ENCODE measurements at regions not wholly inside any gene's neighbourhood (a gene's known extent, or its start where the extent isn't known, plus 50 kb on each side); places are given as distances from the start of the nearest gene placed in this dataset.

DNA sequence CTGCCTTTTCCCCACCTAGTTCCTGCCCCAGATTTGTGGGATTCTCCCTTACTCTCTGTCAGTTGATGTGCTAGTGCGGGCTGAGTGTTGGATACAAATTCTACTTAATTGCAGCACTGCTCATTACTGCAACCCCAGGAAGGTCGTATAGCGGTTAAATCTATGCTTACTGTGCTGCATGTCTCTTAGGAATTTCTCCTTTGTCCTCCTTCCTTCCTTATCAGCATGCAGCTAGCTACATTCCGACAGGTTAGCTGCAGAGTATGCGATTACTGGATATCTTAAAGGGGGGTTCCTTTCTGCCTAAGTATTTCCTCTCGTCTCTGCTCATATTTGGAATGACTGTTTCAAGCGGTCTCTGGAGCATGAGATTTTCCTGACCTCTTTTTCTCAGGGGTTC, 662.8 kb downstream of the TLL1 start (continued):
- TF ChIP-seq, protein P1, sequence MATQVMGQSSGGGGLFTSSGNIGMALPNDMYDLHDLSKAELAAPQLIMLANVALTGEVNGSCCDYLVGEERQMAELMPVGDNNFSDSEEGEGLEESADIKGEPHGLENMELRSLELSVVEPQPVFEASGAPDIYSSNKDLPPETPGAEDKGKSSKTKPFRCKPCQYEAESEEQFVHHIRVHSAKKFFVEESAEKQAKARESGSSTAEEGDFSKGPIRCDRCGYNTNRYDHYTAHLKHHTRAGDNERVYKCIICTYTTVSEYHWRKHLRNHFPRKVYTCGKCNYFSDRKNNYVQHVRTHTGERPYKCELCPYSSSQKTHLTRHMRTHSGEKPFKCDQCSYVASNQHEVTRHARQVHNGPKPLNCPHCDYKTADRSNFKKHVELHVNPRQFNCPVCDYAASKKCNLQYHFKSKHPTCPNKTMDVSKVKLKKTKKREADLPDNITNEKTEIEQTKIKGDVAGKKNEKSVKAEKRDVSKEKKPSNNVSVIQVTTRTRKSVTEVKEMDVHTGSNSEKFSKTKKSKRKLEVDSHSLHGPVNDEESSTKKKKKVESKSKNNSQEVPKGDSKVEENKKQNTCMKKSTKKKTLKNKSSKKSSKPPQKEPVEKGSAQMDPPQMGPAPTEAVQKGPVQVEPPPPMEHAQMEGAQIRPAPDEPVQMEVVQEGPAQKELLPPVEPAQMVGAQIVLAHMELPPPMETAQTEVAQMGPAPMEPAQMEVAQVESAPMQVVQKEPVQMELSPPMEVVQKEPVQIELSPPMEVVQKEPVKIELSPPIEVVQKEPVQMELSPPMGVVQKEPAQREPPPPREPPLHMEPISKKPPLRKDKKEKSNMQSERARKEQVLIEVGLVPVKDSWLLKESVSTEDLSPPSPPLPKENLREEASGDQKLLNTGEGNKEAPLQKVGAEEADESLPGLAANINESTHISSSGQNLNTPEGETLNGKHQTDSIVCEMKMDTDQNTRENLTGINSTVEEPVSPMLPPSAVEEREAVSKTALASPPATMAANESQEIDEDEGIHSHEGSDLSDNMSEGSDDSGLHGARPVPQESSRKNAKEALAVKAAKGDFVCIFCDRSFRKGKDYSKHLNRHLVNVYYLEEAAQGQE (IDR thresholded peaks at IDR 0.05; ENCODE audit: low read depth) = no peak
- no peak for TF ChIP-seq CEBPB (IDR thresholded peaks at IDR 0.05; ENCODE audit: low read depth)

DNA sequence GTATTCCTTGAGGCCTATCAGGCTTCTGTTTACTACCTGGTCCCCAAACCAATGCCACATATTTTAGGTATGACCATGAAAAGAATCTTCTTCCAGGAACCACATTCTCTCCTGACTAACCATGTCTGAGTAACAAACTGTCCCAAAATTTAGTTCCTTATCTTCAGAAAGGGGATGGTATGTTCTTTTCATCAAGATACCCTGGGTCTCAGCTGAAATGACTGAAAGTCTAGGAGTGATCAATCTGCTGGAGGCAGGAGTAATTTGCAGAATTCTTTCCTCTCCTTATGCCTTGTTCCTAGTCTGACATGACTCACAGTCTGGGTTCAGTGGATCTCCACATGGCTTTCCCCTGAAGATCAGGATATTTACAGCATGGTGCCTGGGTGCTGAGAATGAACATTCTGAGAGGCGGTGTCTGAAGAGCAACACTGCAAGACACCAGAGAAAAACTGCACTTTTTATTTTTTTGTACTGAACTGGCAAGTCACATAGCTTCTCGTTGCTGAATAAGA, 665.5 kb downstream of the TLL1 start:
- DNase-seq (ENCODE audit: low read depth, low spot score) (no peak), ATAC-seq (no peak)
- no peaks in the 10 kb centered on the region for H4K20me1 ChIP-seq (ENCODE audit: insufficient read depth)
- ChIA-PET RAD21 (ENCODE audit: low non-redundant PET in 1 of 2, low total read pairs in 2 of 2, uncharacterized antibody in 2 of 2, unreplicated experiment in 2 of 2) (no interaction called here), CTCF (no interaction called here), POLR2A (no interaction called here)
- no peak overlapping the region for H3K27ac ChIP-seq (ENCODE audit: low read depth, low read length)
- no peaks in the 10 kb centered on the region for H3K9me3 ChIP-seq (ENCODE audit: control insufficient read depth in 1 of 2, insufficient read depth in 1 of 2, low read depth in 1 of 2, low read length in 2 of 2)
- no TSS peak for BruUV-seq (replicated peaks)
- H3K36me3 ChIP-seq (ENCODE audit: control insufficient read depth in 1 of 2, insufficient read depth in 2 of 2, low read length in 2 of 2) = no peaks in the 10 kb centered on the region
- H2AFZ ChIP-seq (ENCODE audit: low read depth, low read length, poor library complexity, severe bottlenecking) = no peak overlapping the region
- H3K27me3 ChIP-seq (ENCODE audit: insufficient read depth, low read length) = no peaks in the 10 kb centered on the region
- H3K4me2 ChIP-seq (ENCODE audit: low read length) = no peak overlapping the region
- no peaks in the 10 kb centered on the region for H3K79me2 ChIP-seq (ENCODE audit: insufficient read depth, low read length)
- H3K4me3 ChIP-seq (replicated peaks in 1 of 2; ENCODE audit: low read depth in 1 of 2, low read length in 2 of 2) = no peak overlapping the region
- TF ChIP-seq EGR1 (IDR thresholded peaks at IDR 0.05; ENCODE audit: low read depth) (no peak), TCF7L2 (IDR thresholded peaks at IDR 0.05; ENCODE audit: borderline replicate concordance, extremely low read depth, insufficient read depth, insufficient read length) (no peak), SRF (IDR thresholded peaks at IDR 0.05; ENCODE audit: low read depth) (no peak), RAD21 (IDR thresholded peaks at IDR 0.05; ENCODE audit: low read depth) (no peak), ZNF274 (IDR thresholded peaks at IDR 0.05; ENCODE audit: low read depth, low read length) (no peak), SIN3A (IDR thresholded peaks at IDR 0.05; ENCODE audit: low read depth) (no peak), ELF1 (IDR thresholded peaks at IDR 0.05; ENCODE audit: borderline replicate concordance, low read depth) (no peak), CBX3 (IDR thresholded peaks at IDR 0.05; ENCODE audit: low read depth) (no peak), EZH2 (IDR thresholded peaks at IDR 0.05) (no peak), EZH2phosphoT487 (IDR thresholded peaks at IDR 0.05; ENCODE audit: borderline replicate concordance) (no peak), POLR2A (IDR thresholded peaks at IDR 0.05; ENCODE audit: borderline replicate concordance, extremely low read depth, insufficient read depth, insufficient read length) (no peak), JUND (IDR thresholded peaks at IDR 0.05) (no peak), FOSL1 (IDR thresholded peaks at IDR 0.05; ENCODE audit: low read depth) (no peak)
- TF ChIP-seq, protein P1 (IDR thresholded peaks at IDR 0.05; ENCODE audit: low read depth) = no peak
- TF ChIP-seq, protein P2, sequence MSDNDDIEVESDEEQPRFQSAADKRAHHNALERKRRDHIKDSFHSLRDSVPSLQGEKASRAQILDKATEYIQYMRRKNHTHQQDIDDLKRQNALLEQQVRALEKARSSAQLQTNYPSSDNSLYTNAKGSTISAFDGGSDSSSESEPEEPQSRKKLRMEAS (IDR thresholded peaks at IDR 0.05) = no peak
- intact Hi-C loops (cut with micrococcal nuclease) = no loop called here
- no peaks in the 10 kb centered on the region for H3K4me1 ChIP-seq (ENCODE audit: control insufficient read depth in 1 of 2, insufficient read depth in 2 of 2, low read length in 2 of 2)
- no peak overlapping the region for H3K9ac ChIP-seq (ENCODE audit: low read length)
- no peaks in the 10 kb centered on the region for H3K9me2 ChIP-seq (ENCODE audit: insufficient read depth)

Measured in HCT116 (cell line).